Activated B cell treated with CpG ODN at 0.5 μM for 24 hours (primary cell): ENCODE measurements at regions not wholly inside any gene's neighbourhood (a gene's known extent, or its start where the extent isn't known, plus 50 kb on each side); places are given as distances from the start of the nearest gene placed in this dataset.
"Not testable (repeated sequence)": the region's sequence is repeated elsewhere in the genome, so short reads cannot be mapped to it uniquely, and the experiment has no call there.

Source experiments
- ATAC-seq: fragments of 200-7000 bp; cut with Tn5 transposase; one replicate; pipeline ENCODE4 v1.10.0; 2021; ENCODE audit warnings: low read depth, mild to moderate bottlenecking, moderate library complexity
- CTCF ChIA-PET: fragments of 350-600 bp; sonication (Branson Sonifier 250); formaldehyde crosslinking; loops from one replicate; lab custom pipeline; 2021; ENCODE audit warnings: antibody characterized with exemption; lab: Charles Lee
- POLR2A ChIA-PET: fragments of 350-600 bp; sonication (Branson Sonifier 250); formaldehyde crosslinking; loops from one replicate; lab custom pipeline; 2021; ENCODE audit warnings: antibody characterized with exemption; lab: Charles Lee
- DNase-seq: peaks from one replicate; pipeline ENCODE4 v3.0.0; 2022
- H3K27ac Mint-ChIP-seq: one replicate; pipeline ENCODE4 v1.8.0; 2020; ENCODE audit warnings: mixed read lengths
- H3K27me3 Mint-ChIP-seq: one replicate; pipeline ENCODE4 v1.8.0; 2021; ENCODE audit warnings: mixed read lengths
- H3K36me3 Mint-ChIP-seq: one replicate; pipeline ENCODE4 v1.8.0; 2021; ENCODE audit warnings: low read depth, mixed read lengths
- H3K4me1 Mint-ChIP-seq: one replicate; pipeline ENCODE4 v1.8.0; 2021; ENCODE audit warnings: mixed read lengths
- H3K4me3 Mint-ChIP-seq: one replicate; pipeline ENCODE4 v1.8.0; 2020; ENCODE audit warnings: mild to moderate bottlenecking, mixed read lengths
- H3K9me3 Mint-ChIP-seq: one replicate; pipeline ENCODE4 v1.8.0; 2020; ENCODE audit warnings: mixed read lengths
- intact Hi-C: fragments of 100-400 bp; cut with micrococcal nuclease; formaldehyde crosslinking; loops from one replicate; pipeline ENCODE4 v1.15.1; 2024
- TF ChIP-seq, protein P1 (sequence below): fragments of 200-600 bp; IDR thresholded peaks from one replicate; pipeline ENCODE4 v1.8.0; 2022; ENCODE audit warnings: antibody characterized with exemption, mild to moderate bottlenecking

DNA sequence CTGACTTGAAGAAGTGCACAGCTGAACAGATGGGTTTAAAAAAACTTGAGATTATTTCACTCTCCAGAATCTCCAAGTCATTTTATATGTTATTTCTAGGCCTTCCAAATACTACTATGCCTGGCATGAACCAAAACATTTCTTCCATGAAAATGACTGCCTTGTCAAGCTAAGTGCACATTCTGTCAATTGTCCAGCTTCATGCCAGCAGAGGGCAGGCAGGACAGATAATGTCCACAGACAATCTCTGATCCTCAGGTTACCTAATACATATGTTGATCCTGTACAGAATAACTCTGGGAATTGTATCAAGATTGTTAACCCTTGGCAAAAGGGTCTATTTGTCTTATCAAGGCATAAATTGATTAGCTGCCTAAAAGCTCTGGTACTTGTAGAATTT is 229.5 kb downstream of the AASDHPPT start:
- ChIA-PET CTCF (no interaction called here), POLR2A (no interaction called here)
- intact Hi-C loops, result no loop called here
- H3K4me1 Mint-ChIP-seq, result no peaks in the 10 kb centered on the region
- H3K27ac Mint-ChIP-seq, result no peak overlapping the region
- no peak overlapping the region for H3K4me3 Mint-ChIP-seq
- H3K9me3 Mint-ChIP-seq, result peaks cover 8% of the 10 kb centered on the region
- ATAC-seq (no peak), DNase-seq (no peak)
- TF ChIP-seq, protein P1, sequence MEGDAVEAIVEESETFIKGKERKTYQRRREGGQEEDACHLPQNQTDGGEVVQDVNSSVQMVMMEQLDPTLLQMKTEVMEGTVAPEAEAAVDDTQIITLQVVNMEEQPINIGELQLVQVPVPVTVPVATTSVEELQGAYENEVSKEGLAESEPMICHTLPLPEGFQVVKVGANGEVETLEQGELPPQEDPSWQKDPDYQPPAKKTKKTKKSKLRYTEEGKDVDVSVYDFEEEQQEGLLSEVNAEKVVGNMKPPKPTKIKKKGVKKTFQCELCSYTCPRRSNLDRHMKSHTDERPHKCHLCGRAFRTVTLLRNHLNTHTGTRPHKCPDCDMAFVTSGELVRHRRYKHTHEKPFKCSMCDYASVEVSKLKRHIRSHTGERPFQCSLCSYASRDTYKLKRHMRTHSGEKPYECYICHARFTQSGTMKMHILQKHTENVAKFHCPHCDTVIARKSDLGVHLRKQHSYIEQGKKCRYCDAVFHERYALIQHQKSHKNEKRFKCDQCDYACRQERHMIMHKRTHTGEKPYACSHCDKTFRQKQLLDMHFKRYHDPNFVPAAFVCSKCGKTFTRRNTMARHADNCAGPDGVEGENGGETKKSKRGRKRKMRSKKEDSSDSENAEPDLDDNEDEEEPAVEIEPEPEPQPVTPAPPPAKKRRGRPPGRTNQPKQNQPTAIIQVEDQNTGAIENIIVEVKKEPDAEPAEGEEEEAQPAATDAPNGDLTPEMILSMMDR, result no peak
- no peaks in the 10 kb centered on the region for H3K36me3 Mint-ChIP-seq
- no peaks in the 10 kb centered on the region for H3K27me3 Mint-ChIP-seq

DNA sequence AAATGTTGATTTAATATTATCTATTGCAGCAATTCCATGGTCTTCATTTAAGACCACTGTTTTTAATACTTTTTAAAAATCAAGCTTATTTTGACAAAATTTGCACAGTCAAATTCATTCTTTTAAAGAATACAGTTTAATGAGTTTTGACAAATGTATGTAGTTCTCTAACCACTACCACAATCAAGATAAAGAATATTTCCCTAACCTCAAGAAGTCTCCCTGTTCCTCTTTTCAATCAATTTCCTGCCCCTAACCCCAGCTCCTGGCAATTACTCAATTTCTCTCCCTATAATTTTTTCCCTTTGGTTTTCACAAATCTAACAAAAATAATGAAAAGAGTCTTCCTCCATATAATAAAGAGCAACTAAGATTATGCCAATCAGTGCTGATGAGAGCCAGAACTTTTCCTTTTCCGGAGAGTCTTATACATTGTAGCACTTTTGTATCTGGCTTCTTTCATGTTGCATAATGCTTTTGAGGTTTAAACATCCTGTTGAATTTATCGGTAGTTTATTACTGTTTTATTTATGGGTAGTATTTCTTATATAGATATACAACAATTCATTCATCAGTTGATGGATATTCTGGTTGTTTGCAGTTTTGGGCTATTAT is 231.7 kb downstream of the AASDHPPT start:
- CTCF ChIA-PET, result no interaction called here
- Mint-ChIP-seq H3K36me3 (no peaks in the 10 kb centered on the region), H3K27me3 (no peaks in the 10 kb centered on the region), H3K4me3 (no peak overlapping the region), H3K27ac (no peak overlapping the region), H3K9me3 (no peaks in the 10 kb centered on the region), H3K4me1 (no peaks in the 10 kb centered on the region)
- intact Hi-C loops, result no loop called here
- TF ChIP-seq, protein P1, result no peak
- POLR2A ChIA-PET, result no interaction called here
- no peak for DNase-seq
- no peak for ATAC-seq

DNA sequence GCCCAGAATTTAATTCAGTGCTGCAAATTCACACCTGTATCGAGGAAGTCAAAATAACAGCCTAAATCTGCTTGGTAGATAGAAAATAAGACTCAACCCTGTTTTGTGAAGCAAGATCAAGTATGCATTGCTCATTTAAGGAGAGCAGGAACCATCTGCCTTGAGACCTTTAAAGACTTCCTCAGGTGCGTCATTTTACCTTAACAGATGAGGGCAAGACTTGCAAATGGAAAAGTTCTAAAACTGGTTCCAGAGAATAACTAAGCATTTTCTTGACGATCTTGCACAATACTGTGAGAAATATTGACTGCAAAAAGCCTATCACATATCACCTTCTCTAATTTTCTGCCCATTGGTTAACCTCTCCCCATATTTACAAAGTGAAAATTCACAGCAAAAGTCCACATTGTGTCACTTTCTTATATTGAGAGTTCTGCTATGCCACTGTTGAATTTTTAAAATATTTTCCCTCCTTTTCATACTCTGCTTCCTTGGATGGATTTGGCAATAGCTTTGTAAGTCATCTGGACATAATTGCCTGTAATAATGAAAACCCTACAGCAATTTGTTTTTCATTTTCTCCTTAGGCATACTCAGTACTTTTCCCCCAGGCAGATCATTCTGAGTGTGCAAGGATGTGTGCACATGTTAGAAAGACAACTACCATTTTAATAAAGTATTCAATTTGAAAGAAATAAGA is 234.2 kb downstream of the AASDHPPT start:
- H3K9me3 Mint-ChIP-seq, result no peaks in the 10 kb centered on the region
- H3K4me1 Mint-ChIP-seq, result no peaks in the 10 kb centered on the region
- no peaks in the 10 kb centered on the region for H3K27me3 Mint-ChIP-seq
- ChIA-PET POLR2A (no interaction called here), CTCF (no interaction called here)
- ATAC-seq, result no peak
- intact Hi-C loops, result no loop called here
- TF ChIP-seq, protein P1, result no peak
- no peak for DNase-seq
- H3K4me3 Mint-ChIP-seq, result no peak overlapping the region
- no peak overlapping the region for H3K27ac Mint-ChIP-seq
- no peaks in the 10 kb centered on the region for H3K36me3 Mint-ChIP-seq

DNA sequence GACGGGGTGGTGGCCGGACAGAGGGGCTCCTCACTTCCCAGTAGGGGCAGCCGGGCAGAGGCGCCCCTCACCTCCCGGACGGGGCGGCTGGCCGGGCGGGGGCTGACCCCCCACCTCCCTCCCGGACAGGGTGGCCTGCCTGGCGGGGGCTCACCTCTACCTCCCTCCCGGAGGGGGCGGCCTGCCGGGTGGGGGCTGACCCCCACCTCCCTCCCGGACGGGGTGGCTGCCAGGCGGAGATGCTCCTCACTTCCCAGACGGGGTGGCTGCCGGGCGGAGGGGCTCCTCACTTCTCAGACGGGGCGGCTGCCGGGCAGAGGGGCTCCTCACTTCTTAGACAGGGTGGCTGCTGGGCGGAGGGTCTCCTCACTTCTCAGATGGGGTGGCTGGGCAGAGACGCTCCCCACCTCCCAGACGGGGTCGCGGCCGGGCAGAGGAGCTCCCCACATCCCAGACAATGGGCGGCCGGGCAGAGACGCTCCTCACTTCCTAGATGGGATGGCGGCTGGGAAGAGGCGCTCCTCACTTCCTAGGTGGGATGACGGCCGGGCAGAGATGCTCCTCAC is 239.8 kb downstream of the AASDHPPT start:
- H3K4me1 Mint-ChIP-seq, CTCF ChIA-PET, intact Hi-C loops, DNase-seq, H3K4me3 Mint-ChIP-seq, H3K27ac Mint-ChIP-seq, POLR2A ChIA-PET, ATAC-seq, H3K9me3 Mint-ChIP-seq, H3K36me3 Mint-ChIP-seq, H3K27me3 Mint-ChIP-seq: not testable (repeated sequence)

DNA sequence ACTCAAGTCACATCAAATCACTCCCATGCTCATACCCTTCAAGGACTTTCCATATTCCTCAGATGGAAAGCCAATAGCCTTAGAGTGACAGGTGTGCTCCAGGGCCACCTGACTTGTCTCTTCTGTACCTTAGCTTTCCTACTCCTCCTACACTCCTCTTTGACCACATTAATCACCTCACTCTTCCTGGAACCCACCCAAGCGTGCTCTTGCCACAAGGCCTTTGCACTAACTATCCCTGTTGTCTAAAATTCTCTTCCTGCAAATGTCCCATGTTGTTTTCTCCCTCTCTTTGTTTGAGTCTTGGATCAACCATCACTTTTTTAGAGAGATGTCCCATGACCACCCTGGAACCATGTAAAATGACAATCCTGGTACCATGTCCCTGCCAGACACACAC is 244.1 kb downstream of the AASDHPPT start:
- CTCF ChIA-PET, result no interaction called here
- H3K9me3 Mint-ChIP-seq, result peaks cover 8% of the 10 kb centered on the region
- H3K36me3 Mint-ChIP-seq, result no peaks in the 10 kb centered on the region
- intact Hi-C loops, result no loop called here
- ATAC-seq (no peak), DNase-seq (no peak)
- H3K4me1 Mint-ChIP-seq, result no peaks in the 10 kb centered on the region
- TF ChIP-seq, protein P1, result no peak
- no peak overlapping the region for H3K4me3 Mint-ChIP-seq
- H3K27ac Mint-ChIP-seq, result no peak overlapping the region
- POLR2A ChIA-PET, result no interaction called here
- H3K27me3 Mint-ChIP-seq, result no peaks in the 10 kb centered on the region
